GM13977 (cell line): ENCODE measurements at regions not wholly inside any gene's neighbourhood (a gene's known extent, or its start where the extent isn't known, plus 50 kb on each side); places are given as distances from the start of the nearest gene placed in this dataset.

ENCODE experiments used
- DNase-seq: peaks from one replicate; pipeline ENCODE4 v3.0.0; 2012; ENCODE audit warnings: low spot score
- CTCF ChIP-seq: IDR thresholded peaks from 2 replicates; pipeline ENCODE4 v1.5.1; 2012; ENCODE audit warnings: mild to moderate bottlenecking, control low read depth; ENCODE audit not compliant: insufficient read depth; ENCODE audit errors: extremely low read depth, missing control alignments
- in situ Hi-C: fragments of 300-500 bp; cut with MboI; formaldehyde crosslinking; loops from one replicate; pipeline ENCODE4 v1.12.0; 2022; ENCODE audit warnings: low sequenced_read_pairs, low pct_unique_long_range_greater_than_20kb, mixed read lengths, inconsistent platforms; ENCODE audit not compliant: unreplicated experiment

GRCh38 chr18:6557770-6558248 lies 143.1 kb upstream of the L3MBTL4 start:
- no peak for DNase-seq
- in situ Hi-C loops, result no loop called here
- no peak for TF ChIP-seq CTCF

- no peak for DNase-seq
- in situ Hi-C loops, result no loop called here
- no peak for TF ChIP-seq CTCF
Measured at GRCh38 chr18:6558446-6559156, 143.9 kb upstream of the L3MBTL4 start.

GRCh38 chr18:6559296-6559695 lies 144.6 kb upstream of the L3MBTL4 start:
- DNase-seq, result no peak
- TF ChIP-seq CTCF, result no peak
- in situ Hi-C loops, result no loop called here

- no peak for TF ChIP-seq CTCF
- in situ Hi-C loops, result no loop called here
- DNase-seq, result no peak
Measured at GRCh38 chr18:6561016-6561415, 146.3 kb upstream of the L3MBTL4 start.

- in situ Hi-C loops, result no loop called here
- no peak for DNase-seq
- TF ChIP-seq CTCF, result no peak
Measured at GRCh38 chr18:6561420-6561861, 146.7 kb upstream of the L3MBTL4 start.

GRCh38 chr18:6561862-6562291 lies 147.2 kb upstream of the L3MBTL4 start:
- no peak for DNase-seq
- in situ Hi-C loops, result no loop called here
- TF ChIP-seq CTCF, result no peak

- no peak for TF ChIP-seq CTCF
- DNase-seq, result no peak
- in situ Hi-C loops, result no loop called here
Measured at GRCh38 chr18:6563896-6564295, 149.2 kb upstream of the L3MBTL4 start.
